IMR-90 (cell line): ENCODE measurements at regions not wholly inside any gene's neighbourhood (a gene's known extent, or its start where the extent isn't known, plus 50 kb on each side); places are given as distances from the start of the nearest gene placed in this dataset.

ENCODE experiments used
- BHLHE40 ChIP-seq: fragments of 150-350 bp; IDR thresholded peaks from 2 replicates; pipeline ENCODE4 v1.6.1; 2016; ENCODE audit warnings: mild to moderate bottlenecking, low read depth, low read length
- CEBPB ChIP-seq: IDR thresholded peaks from 2 replicates; pipeline ENCODE4 v1.6.1; 2012; ENCODE audit warnings: low read depth, low read length, improper control_type of control experiment
- CHD1 ChIP-seq: IDR thresholded peaks from 2 replicates; pipeline ENCODE4 v1.6.1; 2012; ENCODE audit warnings: low read depth, low read length, improper control_type of control experiment
- MAFK ChIP-seq: IDR thresholded peaks from 2 replicates; pipeline ENCODE4 v1.6.1; 2012; ENCODE audit warnings: low read depth, low read length, improper control_type of control experiment
- MAZ ChIP-seq: IDR thresholded peaks from 2 replicates; pipeline ENCODE4 v1.6.1; 2012; ENCODE audit warnings: low read depth, mild to moderate bottlenecking, low read length, improper control_type of control experiment, moderate library complexity, borderline replicate concordance
- NFE2L2 ChIP-seq: fragments of 150-350 bp; IDR thresholded peaks from 2 replicates; pipeline ENCODE4 v1.6.1; 2016; ENCODE audit warnings: low read depth, mild to moderate bottlenecking, low read length
- POLR2A ChIP-seq: IDR thresholded peaks from 2 replicates; pipeline ENCODE4 v1.6.1; 2012; ENCODE audit warnings: mild to moderate bottlenecking, low read depth, low read length
- RAD21 ChIP-seq: IDR thresholded peaks from 2 replicates; pipeline ENCODE4 v1.6.1; 2012; ENCODE audit warnings: low read length, improper control_type of control experiment
- RCOR1 ChIP-seq: IDR thresholded peaks from 2 replicates; pipeline ENCODE4 v1.6.1; 2012; ENCODE audit warnings: mild to moderate bottlenecking, low read length, improper control_type of control experiment; ENCODE audit not compliant: insufficient replicate concordance
- RFX5 ChIP-seq: IDR thresholded peaks from 2 replicates; pipeline ENCODE4 v1.8.0; 2012; ENCODE audit warnings: low read depth, mild to moderate bottlenecking, low read length, moderate library complexity
- SMC3 ChIP-seq: fragments of 150-350 bp; IDR thresholded peaks from 2 replicates; pipeline ENCODE4 v1.6.1; 2016; ENCODE audit warnings: low read depth, mild to moderate bottlenecking, antibody characterized with exemption, low read length, moderate library complexity
- TF ChIP-seq, protein P1 (sequence below): conservative IDR thresholded peaks from 2 replicates; pipeline ENCODE4 v1.5.1; 2012; ENCODE audit warnings: mild to moderate bottlenecking, low read depth, low read length, improper control_type of control experiment
- TF ChIP-seq, protein P2 (sequence below): fragments of 150-350 bp; IDR thresholded peaks from 2 replicates; pipeline ENCODE4 v1.6.1; 2016; ENCODE audit warnings: low read depth, mild to moderate bottlenecking, low read length, moderate library complexity, borderline replicate concordance
- TF ChIP-seq, protein P3 (sequence below): fragments of 150-350 bp; IDR thresholded peaks from 2 replicates; pipeline ENCODE4 v1.6.1; 2017; ENCODE audit warnings: mild to moderate bottlenecking, antibody characterized with exemption, low read length, low read depth

DNA sequence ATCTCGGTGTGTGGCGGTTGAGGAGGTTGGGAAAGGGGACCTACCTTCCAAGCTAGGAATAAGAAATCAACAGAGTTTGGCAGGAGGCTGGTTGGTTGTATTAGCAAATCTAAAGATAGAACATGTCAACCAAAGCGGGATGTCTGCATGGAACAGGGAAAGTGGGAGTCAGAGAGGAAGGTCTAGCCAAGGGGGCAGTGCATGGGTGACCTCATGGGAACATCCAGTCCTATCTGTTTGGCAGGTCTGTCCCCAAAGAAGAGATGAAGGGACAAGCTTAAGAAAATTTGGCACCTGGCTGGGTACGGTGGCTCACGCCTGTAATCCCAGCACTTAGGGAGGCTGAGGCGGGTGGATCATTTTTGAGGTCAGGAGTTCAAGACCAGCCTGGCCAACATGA lies 118.7 kb upstream of the TSC22D1 start:
- TF ChIP-seq, protein P1, sequence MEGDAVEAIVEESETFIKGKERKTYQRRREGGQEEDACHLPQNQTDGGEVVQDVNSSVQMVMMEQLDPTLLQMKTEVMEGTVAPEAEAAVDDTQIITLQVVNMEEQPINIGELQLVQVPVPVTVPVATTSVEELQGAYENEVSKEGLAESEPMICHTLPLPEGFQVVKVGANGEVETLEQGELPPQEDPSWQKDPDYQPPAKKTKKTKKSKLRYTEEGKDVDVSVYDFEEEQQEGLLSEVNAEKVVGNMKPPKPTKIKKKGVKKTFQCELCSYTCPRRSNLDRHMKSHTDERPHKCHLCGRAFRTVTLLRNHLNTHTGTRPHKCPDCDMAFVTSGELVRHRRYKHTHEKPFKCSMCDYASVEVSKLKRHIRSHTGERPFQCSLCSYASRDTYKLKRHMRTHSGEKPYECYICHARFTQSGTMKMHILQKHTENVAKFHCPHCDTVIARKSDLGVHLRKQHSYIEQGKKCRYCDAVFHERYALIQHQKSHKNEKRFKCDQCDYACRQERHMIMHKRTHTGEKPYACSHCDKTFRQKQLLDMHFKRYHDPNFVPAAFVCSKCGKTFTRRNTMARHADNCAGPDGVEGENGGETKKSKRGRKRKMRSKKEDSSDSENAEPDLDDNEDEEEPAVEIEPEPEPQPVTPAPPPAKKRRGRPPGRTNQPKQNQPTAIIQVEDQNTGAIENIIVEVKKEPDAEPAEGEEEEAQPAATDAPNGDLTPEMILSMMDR, result no peak
- TF ChIP-seq POLR2A, result no peak
- TF ChIP-seq, protein P2, sequence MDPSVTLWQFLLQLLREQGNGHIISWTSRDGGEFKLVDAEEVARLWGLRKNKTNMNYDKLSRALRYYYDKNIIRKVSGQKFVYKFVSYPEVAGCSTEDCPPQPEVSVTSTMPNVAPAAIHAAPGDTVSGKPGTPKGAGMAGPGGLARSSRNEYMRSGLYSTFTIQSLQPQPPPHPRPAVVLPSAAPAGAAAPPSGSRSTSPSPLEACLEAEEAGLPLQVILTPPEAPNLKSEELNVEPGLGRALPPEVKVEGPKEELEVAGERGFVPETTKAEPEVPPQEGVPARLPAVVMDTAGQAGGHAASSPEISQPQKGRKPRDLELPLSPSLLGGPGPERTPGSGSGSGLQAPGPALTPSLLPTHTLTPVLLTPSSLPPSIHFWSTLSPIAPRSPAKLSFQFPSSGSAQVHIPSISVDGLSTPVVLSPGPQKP, result no peak
- TF ChIP-seq BHLHE40, result no peak
- no peak for TF ChIP-seq RFX5
- no peak for TF ChIP-seq MAFK
- no peak for TF ChIP-seq RAD21
- no peak for TF ChIP-seq SMC3
- no peak for TF ChIP-seq MAZ
- TF ChIP-seq CHD1, result no peak
- TF ChIP-seq CEBPB, result no peak
- TF ChIP-seq NFE2L2, result no peak
- TF ChIP-seq, protein P3, sequence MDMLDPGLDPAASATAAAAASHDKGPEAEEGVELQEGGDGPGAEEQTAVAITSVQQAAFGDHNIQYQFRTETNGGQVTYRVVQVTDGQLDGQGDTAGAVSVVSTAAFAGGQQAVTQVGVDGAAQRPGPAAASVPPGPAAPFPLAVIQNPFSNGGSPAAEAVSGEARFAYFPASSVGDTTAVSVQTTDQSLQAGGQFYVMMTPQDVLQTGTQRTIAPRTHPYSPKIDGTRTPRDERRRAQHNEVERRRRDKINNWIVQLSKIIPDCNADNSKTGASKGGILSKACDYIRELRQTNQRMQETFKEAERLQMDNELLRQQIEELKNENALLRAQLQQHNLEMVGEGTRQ, result no peak
- no peak for TF ChIP-seq RCOR1
